Frontal cortex (tissue), 3 donors: ENCODE measurements at regions not wholly inside any gene's neighbourhood (a gene's known extent, or its start where the extent isn't known, plus 50 kb on each side); places are given as distances from the start of the nearest gene placed in this dataset.

Experiments
- DNase-seq, 2 donors: peaks; one replicate each; pipeline ENCODE4 v3.0.0; 2012; ENCODE audit warnings: low spot score in 2 of 2
- FAIRE-seq: peaks from 2 replicates; lab custom pipeline; 2012; peaks lifted over from hg19 to GRCh38; lab: Jason Lieb, UNC
- donor health status: control.
- donor health status: control.
- donor health status: control.

GRCh38 chr1:232302376-232303221 lies 327.3 kb downstream of the SIPA1L2 start:
- DNase-seq (no peak), FAIRE-seq (no peak)

GRCh38 chr1:232301246-232301645 lies 328.7 kb downstream of the SIPA1L2 start:
- FAIRE-seq (no peak), DNase-seq (no peak)

GRCh38 chr1:232300466-232300865 lies 329.5 kb downstream of the SIPA1L2 start:
- no peak for FAIRE-seq
- no peak for DNase-seq

DNA sequence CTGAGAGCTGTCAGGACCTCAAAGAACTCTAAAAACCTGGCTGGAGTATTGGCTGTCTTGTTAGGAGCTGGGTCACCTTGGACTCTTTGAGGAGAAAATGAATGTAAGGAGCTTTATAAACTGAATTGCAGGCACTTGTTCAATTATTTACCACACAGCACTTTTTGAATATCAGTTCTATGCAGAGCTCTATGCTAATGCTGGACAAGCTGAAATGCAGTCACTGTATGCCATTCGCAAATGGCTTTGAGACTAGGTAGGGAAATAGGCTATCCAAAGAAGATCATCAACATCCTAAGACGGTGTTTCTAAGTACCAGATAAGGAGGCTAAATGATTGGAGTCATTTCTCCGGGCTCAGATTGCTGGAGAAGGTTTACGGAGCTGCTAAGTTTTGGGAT lies 333.5 kb downstream of the SIPA1L2 start:
- DNase-seq: no peak
- FAIRE-seq: no peak

DNA sequence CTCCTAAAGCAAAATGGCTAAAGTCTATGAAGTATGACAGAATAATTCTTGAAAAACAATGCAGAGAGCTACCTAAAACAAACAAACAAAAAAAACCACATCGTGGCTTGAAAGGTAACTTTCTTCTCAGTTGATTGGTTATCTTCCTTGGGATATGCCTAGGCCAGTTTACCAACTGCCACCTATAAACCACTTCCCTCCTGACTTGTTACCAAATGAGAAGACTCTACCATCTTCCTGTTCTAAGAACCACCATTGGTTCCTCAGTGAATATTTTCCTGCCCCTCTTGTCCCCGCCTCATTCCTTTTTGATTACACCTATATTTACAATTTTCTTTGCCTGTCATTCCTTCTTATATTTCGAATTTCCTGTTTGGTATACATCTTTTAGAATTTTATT lies 336.6 kb downstream of the SIPA1L2 start:
- FAIRE-seq: no peak
- no peak for DNase-seq

DNA sequence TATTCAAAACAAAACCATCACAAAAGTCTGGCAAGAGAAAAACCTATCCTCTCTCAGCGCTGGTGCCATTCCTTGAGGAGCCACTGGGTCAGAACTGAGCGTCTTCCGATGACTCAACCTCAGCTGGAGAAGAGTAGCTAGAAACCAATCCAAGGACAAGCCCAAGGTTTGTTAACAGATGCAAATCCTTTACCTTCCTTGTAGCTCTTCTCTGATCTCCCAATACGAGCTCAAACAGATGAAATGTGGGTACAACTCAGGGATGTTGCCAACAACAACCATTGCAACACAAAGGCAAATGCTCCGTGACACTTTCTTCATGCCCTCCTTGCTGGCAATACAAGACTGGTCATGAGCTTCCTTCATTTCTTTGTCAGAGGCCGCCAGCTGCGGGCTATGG lies 337.1 kb downstream of the SIPA1L2 start:
- FAIRE-seq (no peak), DNase-seq (no peak)

DNA sequence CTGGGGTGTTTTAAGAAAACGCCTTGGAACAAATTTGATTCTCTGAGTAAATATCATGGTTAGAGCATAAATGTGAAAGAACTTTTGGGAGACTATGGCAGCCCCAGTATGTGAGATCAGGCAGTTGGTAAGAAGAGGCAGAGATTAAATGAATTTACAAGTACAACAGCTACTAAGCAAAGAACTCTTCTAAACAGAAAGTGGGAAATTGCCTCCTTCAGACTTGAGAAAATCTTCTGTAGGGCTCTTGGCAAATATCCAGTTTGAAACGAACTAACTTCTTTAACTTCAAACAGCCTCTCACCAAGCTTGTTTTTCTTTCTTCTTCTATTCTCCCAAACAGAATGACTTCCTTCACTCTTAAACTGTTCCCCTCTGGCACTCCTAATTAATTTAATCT lies 337.7 kb downstream of the SIPA1L2 start:
- FAIRE-seq: no peak

GRCh38 chr1:232291681-232292080 lies 338.3 kb downstream of the SIPA1L2 start:
- DNase-seq: no peak
- no peak for FAIRE-seq

More for the DNA sequence above, 337.7 kb downstream of the SIPA1L2 start:
- DNase-seq: no peak

DNA sequence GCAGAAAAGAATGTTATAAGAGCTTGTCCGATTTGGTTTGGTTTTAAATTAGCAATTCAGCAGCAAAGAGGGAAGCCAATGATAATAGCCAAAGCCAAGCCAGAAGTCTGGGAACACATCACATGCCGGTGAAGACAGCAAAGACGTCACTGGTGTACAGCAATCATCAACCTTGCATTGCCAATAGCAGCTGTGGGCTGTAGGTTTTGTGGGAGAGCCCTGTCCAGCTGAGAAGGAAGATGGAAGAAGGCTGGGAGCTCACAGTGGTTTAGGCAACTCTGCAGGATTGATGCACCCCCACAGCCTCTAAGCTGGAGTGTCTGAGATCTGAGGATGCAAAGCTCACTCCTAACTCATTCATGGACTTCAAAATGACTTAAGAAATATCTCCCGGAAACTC lies 338.7 kb downstream of the SIPA1L2 start:
- no peak for FAIRE-seq

GRCh38 chr1:232290570-232290969 lies 339.4 kb downstream of the SIPA1L2 start:
- DNase-seq (no peak), FAIRE-seq (no peak)

More for the DNA sequence above, 338.7 kb downstream of the SIPA1L2 start:
- DNase-seq: no peak

DNA sequence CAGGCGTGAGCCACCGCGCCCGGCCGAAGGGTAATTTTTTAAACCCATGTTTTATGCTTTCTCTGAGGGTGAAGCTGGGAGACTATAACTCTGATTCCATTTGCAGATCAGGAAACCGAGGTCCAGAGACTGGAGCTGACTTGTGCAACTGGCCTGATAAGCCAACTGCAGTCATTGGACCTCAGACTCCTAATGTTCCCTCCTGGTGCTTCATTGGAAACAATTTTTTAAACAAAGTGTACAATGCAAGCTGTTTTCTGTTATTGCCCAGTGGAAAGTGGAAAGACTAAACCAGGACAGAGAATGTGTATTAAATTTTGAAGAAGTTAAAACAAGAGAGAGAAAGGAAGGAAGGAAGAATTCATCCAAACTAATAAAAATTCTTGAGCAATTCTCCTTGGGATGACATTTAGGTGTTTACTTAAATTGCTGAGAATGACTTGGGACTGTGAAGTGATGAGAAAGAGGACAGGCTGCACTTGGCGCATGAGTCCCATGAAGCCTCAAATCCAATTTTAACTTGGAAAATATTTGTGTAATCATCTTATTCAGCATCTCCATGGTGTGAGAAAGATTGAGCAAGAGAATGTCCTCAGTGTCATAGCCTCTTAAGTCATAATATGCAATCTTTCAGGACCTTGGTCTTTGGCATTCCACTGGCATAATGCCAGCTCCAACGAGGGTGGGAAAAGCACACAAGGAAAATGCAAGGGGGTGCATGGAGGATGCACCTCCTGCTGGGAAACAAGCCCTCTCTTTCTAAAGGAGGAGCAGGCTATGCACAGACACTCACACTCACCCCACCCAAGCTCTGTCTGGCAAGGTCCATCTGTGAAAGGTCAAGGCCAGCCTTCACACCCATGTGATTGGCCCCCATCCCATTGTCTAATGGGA lies 342.0 kb downstream of the SIPA1L2 start:
- FAIRE-seq (no peak), DNase-seq (no peak)

DNA sequence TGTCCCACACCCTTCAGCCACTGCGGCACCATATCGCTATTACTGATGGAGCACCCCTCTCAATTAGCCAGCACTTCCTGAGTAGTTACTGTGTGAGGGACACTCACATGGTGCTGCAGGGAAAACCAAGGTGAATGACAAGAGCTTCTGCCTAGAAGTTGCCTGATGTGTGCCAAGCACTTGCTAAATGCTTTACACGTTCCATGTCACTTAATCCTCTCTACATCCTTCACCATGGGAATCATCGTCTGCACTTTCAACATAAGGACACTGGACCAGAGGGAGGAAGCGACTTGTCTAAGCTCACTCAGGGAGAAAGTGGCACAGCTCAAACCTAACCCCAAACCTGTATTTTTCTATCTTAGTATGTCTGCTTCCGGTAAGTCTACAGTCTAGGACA lies 344.8 kb downstream of the SIPA1L2 start:
- DNase-seq: no peak
- FAIRE-seq: no peak

- no peak for FAIRE-seq
Observed at GRCh38 chr1:232283864-232284263, 346.1 kb downstream of the SIPA1L2 start.

DNA sequence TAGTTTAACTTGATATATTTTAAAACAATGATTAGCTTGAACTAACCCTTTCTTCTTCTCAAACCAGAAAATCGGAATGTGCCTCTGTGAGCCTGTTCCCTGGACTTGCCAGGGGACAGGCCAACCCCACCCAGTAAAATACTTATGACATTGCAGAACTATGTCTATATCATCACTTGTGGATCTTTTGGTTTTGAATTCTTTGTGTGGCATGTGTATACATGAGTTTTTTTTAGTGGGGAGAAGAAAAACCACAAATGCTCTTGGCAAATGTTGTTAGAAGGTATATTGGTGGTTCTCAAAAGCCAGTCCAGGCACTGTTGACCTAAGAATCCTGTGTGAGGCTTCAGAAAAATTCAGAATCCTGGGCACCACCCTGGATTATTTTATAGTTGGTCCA lies 347.4 kb downstream of the SIPA1L2 start:
- FAIRE-seq: no peak
- no peak for DNase-seq

More at GRCh38 chr1:232283864-232284263, 346.1 kb downstream of the SIPA1L2 start:
- DNase-seq: no peak

DNA sequence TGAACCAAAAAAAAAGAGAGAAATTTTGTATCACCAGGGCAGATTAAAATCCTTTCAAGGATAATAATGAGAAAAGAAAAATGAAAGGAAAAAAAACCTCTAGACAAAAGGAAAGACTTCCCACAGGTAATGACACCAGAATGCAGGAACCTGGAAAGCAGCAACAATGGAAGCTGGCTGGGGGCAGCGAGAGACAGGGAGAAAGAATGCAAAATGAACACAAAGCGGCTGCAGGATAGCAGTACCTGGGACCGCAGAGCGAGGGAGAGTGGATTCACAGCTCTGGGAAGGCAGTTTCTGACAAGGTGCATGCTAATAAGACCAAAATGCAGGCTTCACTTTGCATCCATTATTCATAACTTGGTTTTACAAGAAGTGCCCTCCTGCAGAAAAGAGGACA lies 349.0 kb downstream of the SIPA1L2 start:
- FAIRE-seq: no peak
- DNase-seq: no peak

- DNase-seq (no peak), FAIRE-seq (no peak)
Observed at GRCh38 chr1:232279909-232280400, 350.0 kb downstream of the SIPA1L2 start.

GRCh38 chr1:232278925-232279324 lies 351.0 kb downstream of the SIPA1L2 start:
- DNase-seq (no peak), FAIRE-seq (no peak)

- FAIRE-seq: no peak
Observed at GRCh38 chr1:232276651-232277050, 353.3 kb downstream of the SIPA1L2 start.

DNA sequence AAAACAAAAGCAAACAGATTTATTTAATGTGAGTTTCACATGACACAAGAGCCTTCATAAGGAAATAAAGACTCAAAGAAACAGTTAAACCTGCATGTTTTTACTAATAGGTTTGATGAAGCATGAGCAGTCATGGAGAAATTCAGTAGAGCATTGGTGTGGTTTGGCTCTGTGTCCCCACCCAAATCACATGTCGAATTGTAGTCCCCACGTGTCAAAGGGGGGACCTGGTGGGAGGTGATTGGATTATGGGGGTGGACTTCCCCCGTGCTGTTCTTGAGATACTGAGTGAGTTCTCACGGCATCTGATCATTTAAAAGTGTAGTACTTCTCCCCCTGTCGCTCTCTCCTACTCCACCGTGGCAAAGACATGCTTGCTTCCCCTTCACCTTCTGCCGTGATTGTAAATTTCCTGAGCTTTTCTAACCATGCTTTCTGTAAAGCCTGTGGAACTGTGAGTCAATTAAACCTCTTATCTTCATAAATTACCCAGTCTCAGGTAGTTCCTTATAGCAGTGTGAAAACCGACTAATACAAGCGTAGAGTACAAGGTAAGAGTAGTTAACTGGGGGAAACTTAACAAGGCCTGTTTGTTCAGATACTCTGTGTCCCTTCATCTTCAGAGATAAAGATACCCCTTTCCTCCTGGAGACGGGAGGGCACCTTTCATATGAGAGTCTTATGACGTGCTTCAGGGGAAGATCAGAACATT lies 354.8 kb downstream of the SIPA1L2 start:
- DNase-seq (no peak), FAIRE-seq (no peak)

More at GRCh38 chr1:232276651-232277050, 353.3 kb downstream of the SIPA1L2 start:
- DNase-seq: no peak

GRCh38 chr1:232274236-232274855 lies 355.6 kb downstream of the SIPA1L2 start:
- DNase-seq: no peak
- no peak for FAIRE-seq
